Brain microvascular endothelial cell (primary cell): ENCODE measurements at regions not wholly inside any gene's neighbourhood (a gene's known extent, or its start where the extent isn't known, plus 50 kb on each side); places are given as distances from the start of the nearest gene placed in this dataset.

Experiments
- DNase-seq: peaks from one replicate; pipeline ENCODE4 v3.0.0-alpha.2; 2020
- H3K27ac ChIP-seq: fragments of 250-450 bp; sonication (Bioruptor Pico); 2 replicates; pipeline ENCODE4 v1.5.1; 2020; ENCODE audit warnings: mild to moderate bottlenecking, moderate library complexity
- H3K27me3 ChIP-seq: fragments of 250-450 bp; sonication (Bioruptor Pico); replicated peaks from 2 replicates; pipeline ENCODE4 v1.5.1; 2020; ENCODE audit warnings: mild to moderate bottlenecking
- H3K36me3 ChIP-seq: fragments of 250-450 bp; sonication (Bioruptor Pico); replicated peaks from 2 replicates; pipeline ENCODE4 v1.5.1; 2020; ENCODE audit warnings: mild to moderate bottlenecking
- H3K4me3 ChIP-seq: 2 replicates; pipeline ENCODE4 v1.5.1; 2011; ENCODE audit warnings: low read depth, mild to moderate bottlenecking, control low read depth, low read length, moderate library complexity
- in situ Hi-C: cut with HindIII; loops from 2 replicates; pipeline ENCODE4 v1.10.0; 2017; ENCODE audit warnings: low sequenced_read_pairs, low pct_ligation_motif_present
- TF ChIP-seq, protein P1 (sequence below): IDR thresholded peaks from 2 replicates; pipeline ENCODE4 v1.5.1; 2011; ENCODE audit warnings: low read depth, mild to moderate bottlenecking, moderate library complexity, low read length, control low read depth, inconsistent platforms; ENCODE audit errors: missing control alignments

DNA sequence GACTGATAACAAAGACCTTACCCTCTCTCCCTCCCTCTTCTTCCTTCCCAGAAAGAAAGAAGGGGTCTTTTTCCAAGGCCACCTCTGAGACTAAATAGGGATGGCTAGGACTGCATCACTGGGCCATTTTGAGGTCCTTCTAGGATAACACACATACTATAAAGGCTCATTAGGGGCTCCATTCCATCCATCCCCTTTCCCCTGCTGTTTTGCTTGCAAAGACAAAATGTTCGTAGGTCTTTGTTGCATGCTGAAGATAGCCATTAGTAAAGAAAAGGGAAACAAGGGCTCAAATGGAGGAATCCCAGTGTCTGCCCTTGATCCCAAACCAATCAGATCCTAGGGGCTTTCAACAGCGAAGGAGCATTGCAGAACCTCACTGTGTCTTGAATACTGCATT, 344.3 kb downstream of the CYP26B1 start:
- TF ChIP-seq, protein P1, sequence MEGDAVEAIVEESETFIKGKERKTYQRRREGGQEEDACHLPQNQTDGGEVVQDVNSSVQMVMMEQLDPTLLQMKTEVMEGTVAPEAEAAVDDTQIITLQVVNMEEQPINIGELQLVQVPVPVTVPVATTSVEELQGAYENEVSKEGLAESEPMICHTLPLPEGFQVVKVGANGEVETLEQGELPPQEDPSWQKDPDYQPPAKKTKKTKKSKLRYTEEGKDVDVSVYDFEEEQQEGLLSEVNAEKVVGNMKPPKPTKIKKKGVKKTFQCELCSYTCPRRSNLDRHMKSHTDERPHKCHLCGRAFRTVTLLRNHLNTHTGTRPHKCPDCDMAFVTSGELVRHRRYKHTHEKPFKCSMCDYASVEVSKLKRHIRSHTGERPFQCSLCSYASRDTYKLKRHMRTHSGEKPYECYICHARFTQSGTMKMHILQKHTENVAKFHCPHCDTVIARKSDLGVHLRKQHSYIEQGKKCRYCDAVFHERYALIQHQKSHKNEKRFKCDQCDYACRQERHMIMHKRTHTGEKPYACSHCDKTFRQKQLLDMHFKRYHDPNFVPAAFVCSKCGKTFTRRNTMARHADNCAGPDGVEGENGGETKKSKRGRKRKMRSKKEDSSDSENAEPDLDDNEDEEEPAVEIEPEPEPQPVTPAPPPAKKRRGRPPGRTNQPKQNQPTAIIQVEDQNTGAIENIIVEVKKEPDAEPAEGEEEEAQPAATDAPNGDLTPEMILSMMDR = no peak
- in situ Hi-C loops = no loop called here
- no peaks in the 10 kb centered on the region for H3K27me3 ChIP-seq

DNA sequence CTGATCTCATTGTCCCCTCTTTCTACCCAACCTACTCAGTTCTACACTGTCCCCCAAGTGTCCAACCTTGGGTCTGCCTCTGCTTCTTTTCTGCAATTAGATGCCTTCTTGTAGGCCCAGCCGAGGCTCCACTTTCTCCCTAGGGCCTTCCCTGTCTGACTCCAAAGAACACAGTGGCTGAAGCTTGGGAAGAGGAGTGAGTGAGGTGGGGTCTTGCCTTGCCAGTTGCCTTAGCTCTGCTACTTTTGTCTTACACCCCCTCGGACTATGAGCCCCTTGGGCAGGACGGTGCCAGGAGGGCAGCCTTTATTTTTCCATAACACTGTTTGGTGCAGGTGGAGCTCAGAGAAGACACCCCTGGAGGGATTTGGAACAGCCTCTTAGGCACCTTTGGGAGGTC, 345.1 kb downstream of the CYP26B1 start:
- Histone ChIP-seq H3K36me3 (no peaks in the 10 kb centered on the region), H3K27me3 (no peaks in the 10 kb centered on the region), H3K27ac (no peak overlapping the region), H3K4me3 (no peak overlapping the region)
- TF ChIP-seq, protein P1 = no peak
- no peak for DNase-seq
- in situ Hi-C loops = no loop called here

More for the DNA sequence above, 344.3 kb downstream of the CYP26B1 start:
- DNase-seq = no peak
- Histone ChIP-seq H3K36me3 (no peaks in the 10 kb centered on the region), H3K27ac (no peak overlapping the region), H3K4me3 (no peak overlapping the region)

DNA sequence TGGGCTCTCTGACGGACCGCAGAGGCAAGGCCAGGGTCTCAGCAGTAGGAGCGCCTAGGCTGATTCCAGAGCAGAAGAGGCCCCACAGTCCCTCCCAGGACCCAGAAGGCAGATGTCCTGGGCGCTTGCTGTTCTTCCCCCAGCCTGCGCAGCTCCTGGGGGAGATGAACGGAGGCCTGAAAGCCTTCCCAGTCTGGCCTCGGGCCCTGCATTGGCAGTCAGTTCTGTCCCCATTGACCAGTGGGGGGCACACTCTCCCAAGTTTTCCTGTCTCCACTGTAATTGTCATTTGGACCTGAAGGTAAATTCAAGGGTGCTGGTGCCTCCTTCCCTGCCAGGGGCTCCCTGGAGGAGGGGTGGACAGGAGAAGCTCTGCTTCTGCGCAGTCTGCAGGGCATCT, 345.7 kb downstream of the CYP26B1 start:
- Histone ChIP-seq H3K27me3 (no peaks in the 10 kb centered on the region), H3K36me3 (no peaks in the 10 kb centered on the region), H3K27ac (no peak overlapping the region), H3K4me3 (no peak overlapping the region)
- in situ Hi-C loops = no loop called here
- TF ChIP-seq, protein P1 = peak; percentile 81
- DNase-seq = peak; percentile 60

DNA sequence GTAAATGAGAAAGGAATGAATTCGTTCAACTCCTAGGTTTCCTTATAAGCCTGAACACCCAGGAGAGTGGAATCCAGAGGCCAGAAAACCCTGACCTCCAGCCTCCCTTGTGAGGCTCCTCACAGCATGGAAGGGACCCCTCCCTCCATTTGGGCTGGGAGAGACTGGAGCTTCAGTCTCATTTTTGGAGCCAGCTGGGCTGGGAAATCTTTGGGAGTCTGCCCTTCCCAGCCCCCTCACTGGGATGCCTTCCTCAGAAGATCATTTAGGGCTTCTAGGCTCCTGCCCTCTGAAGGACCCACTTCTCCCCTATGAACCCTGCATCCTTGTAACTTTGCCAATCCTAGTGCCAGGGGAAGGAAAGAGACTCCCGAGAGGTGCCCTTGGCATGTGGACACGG, 346.1 kb downstream of the CYP26B1 start:
- Histone ChIP-seq H3K27ac (no peak overlapping the region), H3K36me3 (no peaks in the 10 kb centered on the region), H3K27me3 (no peaks in the 10 kb centered on the region), H3K4me3 (no peak overlapping the region)
- no peak for DNase-seq
- TF ChIP-seq, protein P1 = no peak
- in situ Hi-C loops = no loop called here

DNA sequence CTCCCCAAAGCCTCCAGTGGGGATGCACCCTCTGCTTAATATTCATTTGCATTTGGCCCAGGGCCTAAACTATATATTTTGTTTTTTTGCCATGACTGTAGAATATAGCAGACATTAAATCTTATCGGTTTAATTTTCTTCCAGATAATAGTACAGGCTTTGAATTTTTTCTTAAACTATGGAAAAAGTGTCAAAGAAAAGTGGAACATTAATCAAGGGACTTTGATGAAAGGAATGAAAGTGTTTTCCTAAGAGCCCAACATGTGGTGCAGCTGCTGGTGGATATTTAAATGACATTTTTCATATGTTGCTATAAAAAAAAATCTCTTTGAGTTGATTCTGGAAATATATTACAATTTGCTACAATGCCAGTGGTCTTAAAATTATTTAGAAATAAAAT, 346.8 kb downstream of the CYP26B1 start:
- no peak overlapping the region for H3K27ac ChIP-seq
- in situ Hi-C loops = no loop called here
- no peak for DNase-seq
- H3K36me3 ChIP-seq = no peaks in the 10 kb centered on the region
- no peak overlapping the region for H3K4me3 ChIP-seq
- H3K27me3 ChIP-seq = no peaks in the 10 kb centered on the region
- TF ChIP-seq, protein P1 = no peak

DNA sequence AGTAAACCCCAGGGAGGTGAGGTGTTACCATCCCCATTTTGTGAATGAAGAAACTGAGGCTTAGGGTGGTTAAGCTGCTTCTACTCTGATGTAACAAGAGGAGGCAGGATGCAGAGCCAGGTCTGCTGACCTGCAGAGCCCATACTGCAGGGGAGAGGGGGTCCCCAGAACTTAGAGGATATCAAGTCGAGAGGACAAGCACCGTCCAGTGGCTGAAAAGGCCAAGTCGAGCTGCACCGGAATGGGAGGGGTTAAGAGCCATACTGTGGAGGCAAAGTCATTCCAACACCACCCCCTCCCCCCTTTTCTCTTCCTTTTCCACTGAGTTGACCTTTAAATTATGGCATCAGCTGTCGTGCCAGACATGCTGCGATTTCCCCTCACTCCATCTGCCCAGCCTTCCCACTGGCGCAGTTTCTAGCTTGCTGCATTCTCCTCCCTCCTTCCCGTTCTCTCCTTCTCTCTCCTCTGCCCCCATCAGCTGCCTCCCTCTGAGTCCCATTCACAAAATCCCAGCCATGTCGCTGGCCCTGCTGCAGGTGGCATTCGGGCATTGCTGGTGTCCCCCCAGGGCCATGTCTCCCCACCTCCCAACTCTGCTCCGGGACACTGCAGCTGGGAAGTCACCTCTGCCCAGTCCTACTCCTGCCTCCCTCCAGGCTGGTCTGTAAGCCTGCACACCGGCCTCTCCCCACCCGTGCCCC, 346.9 kb downstream of the DYSF start:
- TF ChIP-seq, protein P1 = no peak
- Histone ChIP-seq H3K27ac (no peak overlapping the region), H3K4me3 (no peak overlapping the region), H3K36me3 (no peaks in the 10 kb centered on the region), H3K27me3 (no peaks in the 10 kb centered on the region)
- no peak for DNase-seq
- in situ Hi-C loops = no loop called here
